Left renal cortex interstitium (tissue), 4 donors: ENCODE measurements at regions not wholly inside any gene's neighbourhood (a gene's known extent, or its start where the extent isn't known, plus 50 kb on each side); places are given as distances from the start of the nearest gene placed in this dataset.
"Not testable (repeated sequence)": the region's sequence is repeated elsewhere in the genome, so short reads cannot be mapped to it uniquely, and the experiment has no call there.

Experiments used
- DNase-seq, 4 donors: peaks; one replicate each; pipeline ENCODE4 v3.0.0-alpha.2; 2013; ENCODE audit warnings: low read depth in 4 of 4, low spot score in 2 of 4, missing footprints in 1 of 4

DNA sequence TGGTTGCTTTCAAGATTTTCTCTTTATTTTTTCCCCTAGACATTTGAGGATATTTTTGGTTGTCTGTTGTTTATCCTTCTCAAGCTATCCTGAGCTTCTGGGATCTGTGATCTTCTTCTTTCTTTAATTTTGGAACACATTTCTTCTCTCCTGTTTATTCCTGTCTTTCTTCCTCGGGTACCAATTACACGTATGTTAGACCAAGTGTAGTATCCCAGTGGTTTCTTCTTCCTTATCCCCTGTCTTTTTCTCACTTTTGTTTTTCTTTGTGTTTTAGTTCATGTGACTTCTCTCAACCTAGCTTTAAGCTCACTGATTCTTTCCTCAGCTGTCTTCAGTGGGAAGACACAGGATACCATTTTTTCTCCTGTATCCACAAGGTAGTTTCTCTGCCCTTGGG is 120.0 kb downstream of the GALR1 start:
- no peak for DNase-seq

DNA sequence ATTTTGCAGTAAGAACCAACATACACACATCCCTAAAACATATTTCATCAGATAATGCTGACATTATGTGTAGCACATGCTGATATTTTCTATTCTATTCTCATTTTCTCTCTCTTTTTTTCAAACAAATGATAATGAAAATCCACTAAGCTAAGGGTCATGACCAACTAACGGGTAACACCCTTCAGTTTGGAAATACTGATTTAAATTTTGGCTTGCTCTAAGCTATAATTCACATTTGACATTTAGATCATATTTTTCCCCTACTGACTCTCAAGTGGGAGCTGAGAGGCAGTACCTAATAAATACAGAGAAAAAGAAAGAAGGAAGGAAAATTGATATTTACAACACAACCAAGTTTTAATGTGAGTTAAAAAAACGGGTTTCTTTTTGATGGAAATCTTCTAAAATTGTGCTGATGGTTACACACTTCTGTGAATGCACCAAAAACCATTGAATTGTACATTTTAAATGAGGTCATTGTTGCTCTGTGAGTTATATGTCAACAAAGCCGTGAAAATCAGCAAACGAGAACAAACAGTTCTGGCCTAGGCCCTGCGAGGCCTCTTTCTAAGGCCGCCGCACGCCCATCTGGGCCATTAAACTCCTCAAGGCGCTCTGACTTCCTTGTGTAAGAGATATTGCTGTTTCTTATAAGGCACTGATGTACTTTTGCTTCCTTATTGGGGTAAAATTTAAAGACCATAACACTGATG is 124.2 kb downstream of the GALR1 start:
- no peak for DNase-seq

DNA sequence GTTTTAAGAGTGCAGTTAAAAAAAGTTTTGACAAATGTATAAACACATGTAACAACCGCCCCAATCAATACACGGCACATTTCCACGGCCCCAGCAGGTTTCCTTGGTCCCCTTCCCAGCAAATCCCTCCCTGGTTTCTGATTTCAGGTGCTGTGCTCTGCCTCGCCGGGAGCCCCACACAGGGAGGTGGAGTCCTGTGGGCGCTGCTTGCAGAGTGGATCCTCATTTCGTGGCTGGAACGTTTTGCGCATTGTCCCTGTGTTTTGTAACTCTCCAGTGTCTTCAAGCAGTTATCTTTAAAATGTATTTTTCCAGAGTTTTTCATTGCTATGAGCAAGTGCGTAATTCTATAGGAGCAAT is 124.8 kb downstream of the GALR1 start:
- DNase-seq = no peak

DNA sequence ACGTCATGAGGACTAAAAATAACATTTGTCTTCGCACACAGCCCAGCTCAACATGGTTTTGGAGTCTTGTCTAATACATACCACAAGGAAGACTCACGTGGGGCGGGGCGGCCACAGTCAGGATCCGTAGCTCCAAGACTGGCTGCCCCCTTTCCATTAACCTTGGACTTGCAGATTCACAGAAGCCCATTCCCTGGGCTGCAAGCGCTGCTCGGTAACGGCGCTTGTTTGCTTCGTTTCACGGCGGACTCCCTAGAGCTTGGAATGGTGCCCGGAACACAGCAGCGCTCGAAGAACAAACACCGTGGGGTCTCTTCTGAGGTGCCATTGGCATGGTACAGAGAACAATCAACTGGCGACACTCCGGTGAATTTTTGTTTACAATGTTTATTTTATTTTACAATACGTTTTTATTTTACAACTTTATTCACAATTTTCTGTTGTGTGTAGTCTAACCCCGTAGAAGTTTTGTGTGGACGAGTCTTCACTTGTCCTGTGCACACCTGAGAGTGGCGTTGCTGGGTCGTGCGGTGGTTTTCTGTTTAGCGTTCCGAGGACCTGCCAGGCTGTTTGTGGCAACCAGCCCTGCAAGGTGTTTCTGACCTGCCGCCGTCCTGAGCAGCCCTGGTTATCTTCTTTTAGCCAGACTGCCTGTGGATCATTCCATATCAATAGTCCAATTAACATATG is 126.5 kb downstream of the GALR1 start:
- DNase-seq = no peak

DNA sequence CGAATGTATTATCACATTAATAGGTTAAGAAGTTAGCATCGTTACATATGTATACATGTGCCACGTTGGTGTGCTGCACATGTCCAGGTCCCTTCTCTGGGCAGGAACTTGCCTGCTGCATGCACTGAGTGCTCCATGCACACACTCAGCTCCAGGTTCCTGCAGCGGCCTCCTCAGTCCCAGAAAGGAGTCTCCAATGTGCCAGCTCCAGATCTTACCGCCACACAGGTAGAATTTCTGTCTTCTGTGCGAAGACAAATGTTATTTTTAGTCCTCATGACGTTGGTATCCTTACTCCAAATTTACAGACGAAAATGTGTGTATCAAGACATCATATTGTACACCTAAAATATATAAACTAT is 127.1 kb downstream of the GALR1 start:
- no peak for DNase-seq

DNA sequence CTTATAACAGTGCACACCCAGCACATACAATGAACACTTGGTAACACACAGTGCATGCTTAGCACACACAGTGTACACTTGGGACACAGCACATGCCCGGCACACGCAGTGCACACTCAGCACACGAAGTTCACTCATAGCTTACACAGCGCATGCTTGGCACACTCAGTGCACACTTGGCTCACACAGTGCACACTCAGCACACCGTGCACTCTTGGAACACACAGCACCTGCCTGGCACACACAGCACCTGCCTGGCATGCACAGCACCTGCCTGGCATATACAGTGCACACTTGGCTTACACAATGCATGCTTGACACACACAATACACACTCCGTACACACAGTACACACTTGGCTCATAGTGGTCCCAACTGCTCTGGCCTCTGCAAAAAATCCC is 128.2 kb downstream of the GALR1 start:
- no peak for DNase-seq

DNA sequence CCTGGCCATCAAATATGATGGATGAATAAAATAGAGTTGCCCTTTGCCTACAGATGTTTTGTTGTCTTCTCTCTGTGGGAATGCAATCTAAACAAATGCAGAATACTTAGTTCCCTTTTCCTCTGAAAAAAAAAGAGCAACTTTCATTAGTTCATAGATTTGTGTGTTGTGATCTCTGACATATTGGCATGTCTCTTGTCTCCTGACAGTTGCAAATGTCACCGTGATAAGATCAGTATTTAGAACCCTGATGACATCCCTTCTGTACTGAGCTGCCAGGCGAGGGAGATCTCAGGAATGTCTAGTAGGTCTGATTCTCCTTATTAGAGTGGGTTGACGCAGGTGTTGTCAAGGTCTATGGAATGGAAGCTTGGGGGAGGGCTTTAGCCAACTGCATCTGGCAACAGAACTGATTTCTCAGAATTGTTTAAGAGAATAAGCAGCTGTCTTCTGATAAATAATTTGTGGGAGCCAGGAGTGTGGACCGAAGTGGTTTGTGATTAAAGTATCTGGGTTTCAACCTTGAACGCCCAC is 130.4 kb downstream of the GALR1 start:
- no peak for DNase-seq

DNA sequence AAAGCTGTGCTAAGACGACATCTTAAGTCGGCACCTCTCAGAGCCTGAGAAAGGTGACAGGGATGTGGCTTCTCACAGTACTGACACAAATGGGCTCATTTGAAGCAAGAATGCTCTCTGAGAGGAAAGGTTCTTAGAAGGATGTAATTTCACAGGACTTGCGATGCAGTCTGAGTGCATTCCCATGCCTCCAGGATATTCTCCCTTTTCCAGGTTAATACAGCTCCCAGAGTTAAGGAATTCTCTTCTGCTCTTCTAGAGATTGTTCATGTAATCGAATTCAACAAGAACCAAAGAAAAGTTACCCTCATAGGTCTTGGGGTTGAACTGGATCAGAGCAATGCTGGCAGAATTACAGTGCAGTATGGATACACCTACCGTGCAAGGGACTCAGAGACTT is 131.0 kb downstream of the GALR1 start:
- no peak for DNase-seq

DNA sequence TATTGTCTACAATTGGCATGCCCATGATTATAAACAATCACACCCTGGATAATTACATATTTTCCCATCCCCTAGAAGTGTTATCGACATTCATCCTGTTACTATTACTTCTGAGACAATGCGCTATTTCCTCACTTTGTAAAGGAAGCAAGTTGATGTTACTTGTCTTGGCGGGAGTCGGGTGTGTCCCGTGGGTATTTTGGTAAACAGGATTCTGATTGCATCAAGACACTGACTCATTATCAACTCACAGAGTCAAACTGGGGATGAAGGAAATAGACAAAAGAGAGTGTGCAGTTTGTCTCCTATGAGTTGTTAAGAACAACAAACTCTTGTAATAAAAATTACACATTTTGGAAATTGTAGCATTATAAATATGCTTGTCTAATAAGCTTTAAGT is 142.7 kb downstream of the GALR1 start:
- no peak for DNase-seq

DNA sequence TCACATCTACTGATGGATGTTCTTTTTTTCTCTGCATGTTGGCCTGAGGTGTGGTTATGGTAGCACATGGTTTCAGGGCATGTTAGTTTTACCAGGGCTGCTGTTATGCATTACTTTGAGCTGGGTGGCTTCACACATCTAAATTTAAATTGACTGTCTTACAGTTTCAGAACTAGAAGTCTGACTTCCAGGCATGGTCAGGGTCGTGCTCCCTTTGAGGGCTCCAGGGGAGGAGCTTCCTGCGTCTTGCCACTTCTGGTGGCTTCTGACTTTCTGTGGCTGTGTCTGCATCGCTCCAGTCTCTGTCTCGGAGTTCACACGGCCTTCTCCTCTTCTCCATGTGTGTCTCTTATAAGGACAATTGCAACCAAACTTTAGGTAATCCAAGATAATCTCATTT is 143.9 kb downstream of the GALR1 start:
- no peak for DNase-seq

DNA sequence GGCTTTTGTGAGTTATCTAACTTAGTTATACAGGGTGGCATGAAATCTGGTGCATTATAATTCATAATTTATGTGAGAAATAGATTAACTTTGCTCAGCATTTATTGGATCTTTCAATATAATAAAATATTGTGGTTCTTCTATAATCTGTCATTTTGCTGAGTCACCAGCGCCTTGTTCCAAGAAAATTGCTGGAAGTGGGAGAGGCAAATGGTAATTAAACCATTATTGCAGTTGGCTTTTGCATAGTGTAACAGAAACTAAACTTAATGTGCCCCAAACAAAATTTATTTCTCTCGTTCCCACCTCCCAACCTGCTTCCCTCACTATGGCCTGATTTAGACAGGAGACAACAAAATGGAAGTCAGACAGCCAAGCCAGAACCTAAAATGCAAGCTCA is 146.3 kb downstream of the GALR1 start:
- no peak for DNase-seq

DNA sequence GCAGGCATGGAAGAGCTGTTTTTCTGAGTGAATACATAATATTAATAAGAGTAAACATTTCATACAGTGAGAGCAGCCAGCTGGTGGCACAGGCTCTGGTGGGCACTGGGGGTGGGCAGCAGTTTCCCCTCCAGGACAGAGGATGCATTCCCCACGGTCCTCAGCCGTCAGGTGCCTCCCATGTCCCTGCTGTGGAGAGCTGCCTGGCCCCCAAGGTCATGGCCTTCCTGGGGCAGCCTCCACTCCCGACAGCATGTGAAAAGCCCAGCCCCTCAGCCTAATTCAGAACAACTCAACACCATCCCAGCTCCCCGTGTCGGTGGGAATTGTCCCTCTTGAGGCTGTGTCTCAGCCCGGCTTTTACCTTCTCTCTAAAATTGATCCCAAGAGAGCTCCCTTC is 147.4 kb downstream of the GALR1 start:
- DNase-seq = no peak

DNA sequence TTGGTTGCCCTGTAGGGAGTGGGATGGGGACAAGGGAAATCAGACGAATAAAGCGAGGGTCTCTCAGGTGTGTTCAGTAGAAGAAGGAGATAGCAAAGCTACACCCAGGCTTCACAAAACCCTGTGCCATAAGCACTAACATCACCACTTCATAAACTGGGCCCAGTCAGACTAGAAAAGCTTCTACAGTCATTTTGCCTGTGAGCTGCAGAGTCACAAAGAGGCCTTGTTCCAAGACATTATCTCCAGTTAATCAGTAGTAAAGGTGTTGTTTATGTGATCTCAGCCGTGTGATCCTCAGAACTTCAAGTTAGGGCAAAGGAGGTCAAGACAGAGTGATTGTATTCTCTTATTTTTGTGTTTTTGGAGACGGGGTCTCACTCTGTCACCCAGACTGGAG is 148.0 kb downstream of the GALR1 start:
- DNase-seq = no peak

DNA sequence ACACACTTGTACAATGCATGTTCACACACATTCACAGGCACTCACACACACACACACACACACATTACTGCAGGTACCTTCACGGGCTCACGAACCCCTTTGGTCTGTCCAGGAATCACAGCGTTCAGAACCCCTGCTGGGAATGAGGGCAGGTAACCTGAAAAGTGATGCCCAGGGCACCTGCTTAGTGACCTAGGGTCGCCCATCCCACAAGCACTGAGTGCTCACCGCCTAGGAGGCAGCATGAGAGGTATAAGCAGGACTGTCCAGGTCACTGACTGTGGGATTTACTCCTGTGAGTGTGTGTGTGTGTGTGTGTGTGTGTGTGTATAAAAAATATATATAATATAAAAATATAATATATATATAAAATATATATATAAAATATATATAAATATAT is 150.9 kb downstream of the GALR1 start:
- DNase-seq = no peak

DNA sequence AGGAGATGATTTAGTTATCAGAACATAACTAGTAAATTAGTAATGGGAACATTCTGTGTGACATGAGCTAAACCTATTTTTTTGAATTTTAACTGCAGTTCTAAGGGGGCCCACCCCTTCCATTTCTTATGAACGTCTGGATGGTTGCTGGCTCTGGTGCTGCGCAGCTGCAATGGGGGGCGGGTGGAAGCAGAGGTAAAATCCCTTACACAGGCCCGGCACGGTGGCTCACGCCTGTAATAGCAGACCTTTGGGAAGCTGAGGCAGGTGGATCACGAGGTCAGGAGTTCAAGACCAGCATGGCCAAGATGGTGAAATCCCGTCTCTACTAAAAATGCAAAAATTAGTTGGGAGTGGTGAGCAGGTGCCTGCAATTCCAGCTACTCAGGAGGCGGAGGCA is 151.5 kb downstream of the GALR1 start:
- no peak for DNase-seq

DNA sequence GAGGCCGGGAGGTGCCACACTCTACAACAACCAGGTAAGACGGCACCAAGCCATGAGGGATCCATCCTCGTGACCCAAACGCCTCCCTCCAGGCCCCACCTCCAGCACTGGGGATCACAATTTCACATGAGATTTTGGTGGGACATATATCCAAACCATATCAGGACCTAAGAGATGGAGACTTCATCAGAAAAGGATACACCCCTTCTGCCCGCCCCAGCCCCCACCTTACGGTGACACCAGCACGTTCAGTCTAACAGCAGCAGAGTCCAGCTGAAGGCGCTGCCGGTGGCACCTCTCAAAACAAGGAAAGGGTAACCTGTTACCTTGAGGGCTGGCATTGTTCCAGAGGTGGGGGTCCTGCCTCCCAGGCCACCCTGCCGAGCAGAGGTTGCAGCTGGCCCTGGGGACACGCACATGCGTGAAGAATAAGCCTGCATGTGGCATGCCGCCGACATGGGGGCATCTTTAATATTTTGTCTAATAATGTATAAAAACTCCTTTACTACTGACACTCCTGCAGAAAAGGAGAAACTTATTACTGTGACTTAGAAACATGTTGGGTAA is 154.4 kb downstream of the GALR1 start:
- no peak for DNase-seq

DNA sequence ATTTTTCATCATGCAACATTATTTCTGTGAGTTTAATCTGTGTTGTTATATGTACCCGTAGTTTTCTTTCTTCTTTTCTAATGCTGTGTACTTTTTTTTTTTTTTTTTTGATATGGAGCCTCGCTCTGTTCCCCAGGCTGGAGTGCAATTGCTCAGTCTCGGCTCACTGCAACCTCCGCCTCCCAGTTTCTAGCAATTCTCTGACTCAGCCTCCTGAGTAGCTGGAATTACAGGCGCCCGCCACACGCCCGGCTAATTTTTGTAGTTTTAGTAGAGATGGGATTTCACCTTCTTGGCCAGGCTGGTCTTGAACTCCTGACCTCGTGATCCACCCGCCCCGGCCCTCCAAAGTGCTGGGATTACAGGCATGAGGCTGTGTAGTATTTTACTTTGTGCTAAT is 155.4 kb downstream of the GALR1 start:
- DNase-seq = no peak

DNA sequence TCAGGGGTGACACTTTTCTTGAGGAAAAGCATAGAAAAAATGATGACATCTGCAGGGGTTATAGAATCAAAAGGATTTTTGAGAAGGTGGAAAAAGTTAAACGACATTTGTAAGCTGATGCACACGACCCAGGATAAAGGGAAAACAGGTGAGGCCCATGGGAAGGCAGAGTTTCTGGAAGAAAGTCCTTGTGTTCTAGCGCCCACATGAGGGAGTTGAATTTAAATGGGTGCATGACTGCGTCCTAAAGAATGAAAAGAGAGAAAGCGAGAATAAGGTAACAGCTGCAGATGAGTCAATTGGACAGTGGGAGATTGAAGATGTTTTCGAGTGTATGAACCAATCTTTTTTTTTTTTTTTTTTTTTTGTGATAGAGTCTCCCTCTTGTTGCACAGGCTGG is 158.1 kb downstream of the GALR1 start:
- no peak for DNase-seq

DNA sequence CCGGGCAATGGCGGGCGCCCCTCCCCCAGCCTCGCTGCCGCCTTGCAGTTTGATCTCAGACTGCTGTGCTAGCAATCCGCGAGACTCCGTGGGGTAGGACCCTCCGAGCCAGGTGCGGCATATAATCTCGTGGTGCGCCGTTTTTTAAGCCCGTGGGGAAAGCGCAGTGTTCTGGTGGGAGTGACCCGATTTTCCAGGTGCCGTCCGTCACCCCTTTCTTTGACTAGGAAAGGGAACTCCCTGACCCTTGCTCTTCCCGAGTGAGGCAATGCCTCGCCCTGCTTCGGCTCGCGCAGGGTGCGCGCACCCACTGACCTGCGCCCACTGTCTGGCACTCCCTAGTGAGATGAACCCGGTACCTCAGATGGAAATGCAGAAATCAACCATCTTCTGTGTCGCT is 171.9 kb downstream of the GALR1 start:
- not testable (repeated sequence) for DNase-seq

DNA sequence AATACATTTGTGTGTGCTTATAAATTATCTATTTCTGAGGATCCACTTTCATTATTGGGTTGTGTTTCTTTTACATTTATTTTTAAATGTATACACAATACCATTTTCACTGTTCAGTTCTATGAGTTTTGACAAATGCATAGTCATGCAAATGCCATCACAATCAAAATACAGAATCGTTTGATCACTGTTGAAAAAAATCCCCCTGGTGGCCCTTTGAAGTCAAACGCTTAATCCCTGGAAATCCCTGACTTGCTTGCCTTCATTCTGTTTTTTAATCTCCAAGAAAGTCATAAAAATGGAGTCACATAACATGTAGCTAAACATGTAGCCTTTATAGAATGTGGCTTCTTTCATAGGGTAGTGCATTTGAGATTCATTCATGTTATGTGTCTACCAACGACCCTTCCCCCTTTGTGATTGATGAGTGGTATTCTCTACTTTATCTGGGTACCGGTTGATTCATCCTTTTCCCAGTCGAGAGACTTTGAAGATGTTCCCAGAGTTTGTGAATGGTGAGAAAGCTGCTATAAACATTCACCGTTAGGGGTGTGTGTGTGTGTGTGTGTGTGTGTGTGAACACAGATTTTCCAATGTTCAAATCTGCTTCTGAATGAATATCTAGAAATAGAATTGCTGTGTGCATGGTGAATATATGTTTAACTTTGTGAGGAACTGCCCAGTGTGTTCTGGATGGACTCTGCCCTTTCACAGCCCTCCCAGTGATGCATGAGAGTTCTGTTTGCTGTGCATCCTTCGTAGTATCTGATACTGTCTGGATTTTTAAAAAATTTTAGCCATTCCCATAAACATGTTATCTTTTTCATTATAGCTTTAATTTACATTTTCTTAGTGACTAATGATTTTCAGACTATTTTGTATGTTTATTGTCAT is 173.6 kb downstream of the GALR1 start:
- no peak for DNase-seq

DNA sequence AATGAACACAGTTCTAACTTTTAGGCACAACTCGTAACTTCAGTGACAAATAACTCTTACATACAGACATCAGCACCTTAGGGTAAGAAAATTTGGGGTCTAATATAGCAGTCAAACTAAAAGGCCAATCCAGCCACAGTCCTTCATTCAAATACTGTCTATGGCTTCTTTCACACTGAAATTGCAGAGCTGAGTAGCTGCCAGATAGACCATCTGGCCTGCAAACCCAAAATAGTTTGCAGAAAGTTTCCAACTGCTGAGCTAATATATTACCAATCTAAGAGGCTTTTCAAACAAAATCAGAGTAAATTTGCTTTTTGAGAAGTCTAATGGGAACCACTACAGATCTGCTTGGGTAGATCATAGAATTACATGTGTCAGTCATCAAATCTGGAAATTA is 183.4 kb downstream of the GALR1 start:
- DNase-seq = no peak
